Vagina (tissue), 2 donors: ENCODE measurements at regions not wholly inside any gene's neighbourhood (a gene's known extent, or its start where the extent isn't known, plus 50 kb on each side); places are given as distances from the start of the nearest gene placed in this dataset.

Experiments
- CTCF ChIP-seq, 3 experiments: fragments of 450-650 bp in 2 of 3; fragments of 200-600 bp in 1 of 3; sonication (generic) in 1 of 3; IDR thresholded peaks; one replicate each; pipeline ENCODE4 v1.5.1; 2017 to 2019; ENCODE audit warnings: antibody characterized with exemption in 3 of 3, mild to moderate bottlenecking in 2 of 3, moderate library complexity in 2 of 3
- POLR2AphosphoS5 ChIP-seq, 2 donors: sonication (generic); formaldehyde crosslinking; IDR thresholded peaks; one replicate each; pipeline ENCODE4 v1.9.0; 2017; ENCODE audit warnings: antibody characterized with exemption in 2 of 2, mild to moderate bottlenecking in 2 of 2, low read depth in 1 of 2; ENCODE audit not compliant: insufficient read depth in 1 of 2

DNA sequence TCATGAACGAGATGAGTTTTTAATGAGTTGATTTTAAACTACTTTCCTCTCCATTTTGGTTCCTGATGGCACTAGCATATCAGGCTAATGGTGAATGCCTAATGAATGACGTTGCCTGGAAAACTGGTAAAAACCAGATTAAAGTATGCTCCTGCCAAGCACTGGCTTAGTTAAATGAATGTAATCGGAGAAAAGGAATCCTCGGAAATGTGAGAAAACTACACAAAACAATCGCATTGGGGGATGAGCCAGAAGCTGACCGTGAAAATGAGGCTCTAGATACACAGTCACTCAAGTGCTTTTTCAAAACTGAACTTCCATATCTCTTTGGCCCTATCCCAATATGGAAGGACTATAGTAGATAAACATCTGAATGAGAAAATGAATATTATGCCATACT is 153.8 kb upstream of the COL1A2 start:
- no peak for TF ChIP-seq CTCF (IDR thresholded peaks at IDR 0.05)
- TF ChIP-seq POLR2AphosphoS5 (IDR thresholded peaks at IDR 0.05; ENCODE audit: insufficient read depth in 1 of 2, low read depth in 1 of 2), result no peak
